Nephron (organoid): ENCODE measurements at regions not wholly inside any gene's neighbourhood (a gene's known extent, or its start where the extent isn't known, plus 50 kb on each side); places are given as distances from the start of the nearest gene placed in this dataset.

Source experiments
- H3K27ac Mint-ChIP-seq, 3 experiments: 2 replicates each; pipeline ENCODE4 v1.8.0; 2020; ENCODE audit warnings: mixed read lengths in 3 of 3, mild to moderate bottlenecking in 2 of 3, moderate library complexity in 1 of 3
- H3K27me3 Mint-ChIP-seq: 2 replicates; pipeline ENCODE4 v1.8.0; 2021; ENCODE audit warnings: low read depth, mild to moderate bottlenecking, moderate library complexity, mixed read lengths
- H3K36me3 Mint-ChIP-seq: 2 replicates; pipeline ENCODE4 v1.8.0; 2020; ENCODE audit warnings: low read depth, mixed read lengths
- H3K4me1 Mint-ChIP-seq: 2 replicates; pipeline ENCODE4 v1.8.0; 2020; ENCODE audit warnings: mixed read lengths
- H3K4me3 Mint-ChIP-seq, 3 experiments: 2 replicates each; pipeline ENCODE4 v1.8.0; 2020; ENCODE audit warnings: mild to moderate bottlenecking in 3 of 3, mixed read lengths in 3 of 3, moderate library complexity in 2 of 3
- H3K9me3 Mint-ChIP-seq: 2 replicates; pipeline ENCODE4 v1.8.0; 2020; ENCODE audit warnings: mixed read lengths
- CTCF ChIP-seq, 3 experiments: fragments of 200-600 bp; sonication (generic); IDR thresholded peaks; one replicate each; pipeline ENCODE4 v1.5.0; 2021; ENCODE audit warnings: antibody characterized with exemption in 3 of 3; ENCODE audit not compliant: unreplicated experiment in 3 of 3

- Mint-ChIP-seq H3K27me3 (no peaks in the 10 kb centered on the region), H3K9me3 (peaks cover 3% of the 10 kb centered on the region), H3K4me3 (no peak overlapping the region), H3K36me3 (no peaks in the 10 kb centered on the region), H3K4me1 (peaks cover 9% of the 10 kb centered on the region), H3K27ac (peak overlapping the region in 1 of 3 experiments; percentile 45)
- TF ChIP-seq CTCF (IDR thresholded peaks at IDR 0.05; ENCODE audit: unreplicated experiment in 3 of 3): no peak
Observed at GRCh38 chr15:96020797-96021196, 309.7 kb upstream of the NR2F2 start.

GRCh38 chr15:96023081-96023480 is 307.4 kb upstream of the NR2F2 start:
- Mint-ChIP-seq H3K27ac (no peak overlapping the region), H3K27me3 (no peaks in the 10 kb centered on the region), H3K9me3 (peaks cover 3% of the 10 kb centered on the region), H3K4me1 (peaks cover 9% of the 10 kb centered on the region), H3K36me3 (no peaks in the 10 kb centered on the region), H3K4me3 (no peak overlapping the region)
- no peak for TF ChIP-seq CTCF (IDR thresholded peaks at IDR 0.05; ENCODE audit: unreplicated experiment in 3 of 3)

- Mint-ChIP-seq H3K36me3 (no peaks in the 10 kb centered on the region), H3K4me3 (no peak overlapping the region), H3K27ac (no peak overlapping the region), H3K4me1 (no peaks in the 10 kb centered on the region), H3K9me3 (peaks cover 6% of the 10 kb centered on the region), H3K27me3 (no peaks in the 10 kb centered on the region)
- TF ChIP-seq CTCF (IDR thresholded peaks at IDR 0.05; ENCODE audit: unreplicated experiment in 3 of 3): no peak
Observed at GRCh38 chr15:96027501-96027900, 303.0 kb upstream of the NR2F2 start.

GRCh38 chr15:96028620-96029019 is 301.9 kb upstream of the NR2F2 start:
- H3K4me1 Mint-ChIP-seq: no peaks in the 10 kb centered on the region
- TF ChIP-seq CTCF (IDR thresholded peaks at IDR 0.05; ENCODE audit: unreplicated experiment in 3 of 3): no peak
- peaks cover 6% of the 10 kb centered on the region for H3K9me3 Mint-ChIP-seq
- no peak overlapping the region for H3K4me3 Mint-ChIP-seq
- H3K27me3 Mint-ChIP-seq: no peaks in the 10 kb centered on the region
- H3K27ac Mint-ChIP-seq: no peak overlapping the region
- no peaks in the 10 kb centered on the region for H3K36me3 Mint-ChIP-seq

- H3K4me3 Mint-ChIP-seq: no peak overlapping the region
- peak overlapping the region in 1 of 3 experiments; percentile 35 for H3K27ac Mint-ChIP-seq
- H3K36me3 Mint-ChIP-seq: no peaks in the 10 kb centered on the region
- TF ChIP-seq CTCF (IDR thresholded peaks at IDR 0.05; ENCODE audit: unreplicated experiment in 3 of 3): no peak
- no peaks in the 10 kb centered on the region for H3K4me1 Mint-ChIP-seq
- H3K9me3 Mint-ChIP-seq: peaks cover 6% of the 10 kb centered on the region
- no peaks in the 10 kb centered on the region for H3K27me3 Mint-ChIP-seq
Observed at GRCh38 chr15:96029172-96029571, 301.3 kb upstream of the NR2F2 start.

GRCh38 chr15:96031426-96032110 is 298.9 kb upstream of the NR2F2 start:
- H3K27me3 Mint-ChIP-seq: no peaks in the 10 kb centered on the region
- H3K27ac Mint-ChIP-seq: peak overlapping the region in 1 of 3 experiments; percentile 16
- H3K4me3 Mint-ChIP-seq: no peak overlapping the region
- no peaks in the 10 kb centered on the region for H3K36me3 Mint-ChIP-seq
- H3K9me3 Mint-ChIP-seq: peaks cover 6% of the 10 kb centered on the region
- TF ChIP-seq CTCF (IDR thresholded peaks at IDR 0.05; ENCODE audit: unreplicated experiment in 3 of 3): no peak
- peaks cover 21% of the 10 kb centered on the region for H3K4me1 Mint-ChIP-seq
